WTC11 (cell line): ENCODE measurements at regions not wholly inside any gene's neighbourhood (a gene's known extent, or its start where the extent isn't known, plus 50 kb on each side); places are given as distances from the start of the nearest gene placed in this dataset.

Experiments used
- ATAC-seq: fragments of 200-7000 bp; cut with Tn5 transposase; 2 replicates; pipeline ENCODE4 v1.10.0; 2021; ENCODE audit warnings: mild to moderate bottlenecking, moderate library complexity
- CTCF ChIA-PET: fragments of 300-600 bp; sonication (Branson Sonifier 250); formaldehyde crosslinking; loops from one replicate; lab custom pipeline; 2021; ENCODE audit warnings: antibody characterized with exemption; lab: Charles Lee
- POLR2A ChIA-PET: fragments of 350-600 bp; sonication (Branson Sonifier 250); formaldehyde crosslinking; loops from one replicate; lab custom pipeline; 2021; ENCODE audit warnings: antibody characterized with exemption; lab: Charles Lee
- DNase-seq: peaks from one replicate; pipeline ENCODE4 v3.0.0; 2021; ENCODE audit warnings: low spot score
- H3K27ac Mint-ChIP-seq: 2 replicates; pipeline ENCODE4 v1.8.0; 2021; ENCODE audit warnings: mixed read lengths
- H3K27me3 Mint-ChIP-seq: 2 replicates; pipeline ENCODE4 v1.8.0; 2021; ENCODE audit warnings: low read depth, mild to moderate bottlenecking, moderate library complexity, mixed read lengths
- H3K36me3 Mint-ChIP-seq: 2 replicates; pipeline ENCODE4 v1.8.0; 2021; ENCODE audit warnings: mixed read lengths
- H3K4me1 Mint-ChIP-seq: 2 replicates; pipeline ENCODE4 v1.8.0; 2022; ENCODE audit warnings: mixed read lengths
- H3K4me3 Mint-ChIP-seq: 2 replicates; pipeline ENCODE4 v1.8.0; 2021; ENCODE audit warnings: mild to moderate bottlenecking, moderate library complexity, mixed read lengths
- H3K9me3 Mint-ChIP-seq: 2 replicates; pipeline ENCODE4 v1.8.0; 2021; ENCODE audit warnings: mixed read lengths
- NFATC4 ChIP-seq: fragments of 250-450 bp; sonication (Bioruptor Pico); IDR thresholded peaks from 2 replicates; pipeline ENCODE4 v1.9.0; 2021; ENCODE audit warnings: mild to moderate bottlenecking
- NFE2L1 ChIP-seq: sonication (generic); formaldehyde crosslinking; IDR thresholded peaks from 2 replicates; pipeline ENCODE4 v1.8.1; 2023; ENCODE audit warnings: missing genetic modification reagents
- NR1H2 ChIP-seq: sonication (generic); formaldehyde crosslinking; IDR thresholded peaks from 2 replicates; pipeline ENCODE4 v1.9.0; 2021; ENCODE audit warnings: mild to moderate bottlenecking, moderate library complexity, missing genetic modification reagents
- RORB ChIP-seq: fragments of 250-450 bp; sonication (Bioruptor Pico); IDR thresholded peaks from 2 replicates; pipeline ENCODE4 v1.9.0; 2021; ENCODE audit warnings: mild to moderate bottlenecking
- SMAD3 ChIP-seq: sonication (generic); formaldehyde crosslinking; IDR thresholded peaks from 2 replicates; pipeline ENCODE4 v1.8.0; 2022; ENCODE audit warnings: missing genetic modification reagents, mild to moderate bottlenecking, borderline replicate concordance
- SOX15 ChIP-seq: fragments of 250-450 bp; sonication (Bioruptor Pico); IDR thresholded peaks from 2 replicates; pipeline ENCODE4 v1.9.0; 2021; ENCODE audit warnings: mild to moderate bottlenecking
- SP1 ChIP-seq: sonication (generic); formaldehyde crosslinking; conservative IDR thresholded peaks from 2 replicates; pipeline ENCODE4 v1.8.1; 2022; ENCODE audit warnings: missing genetic modification reagents
- TEAD4 ChIP-seq: sonication (generic); formaldehyde crosslinking; IDR thresholded peaks from 2 replicates; pipeline ENCODE4 v1.8.0; 2022; ENCODE audit warnings: mild to moderate bottlenecking, missing genetic modification reagents
- ZNF138 ChIP-seq: sonication (generic); formaldehyde crosslinking; conservative IDR thresholded peaks from 2 replicates; pipeline ENCODE4 v1.8.1; 2022; ENCODE audit warnings: mild to moderate bottlenecking, moderate library complexity, missing genetic modification reagents
- ZNF219 ChIP-seq: sonication (generic); formaldehyde crosslinking; IDR thresholded peaks from 2 replicates; pipeline ENCODE4 v1.8.0; 2023; ENCODE audit warnings: missing genetic modification reagents, mild to moderate bottlenecking, borderline replicate concordance
- ZNF263 ChIP-seq: sonication (generic); formaldehyde crosslinking; IDR thresholded peaks from 2 replicates; pipeline ENCODE4 v1.8.1; 2022; ENCODE audit warnings: low read depth, mild to moderate bottlenecking, moderate library complexity, missing genetic modification reagents
- TF ChIP-seq, protein P1 (sequence below): sonication (generic); formaldehyde crosslinking; IDR thresholded peaks from 2 replicates; pipeline ENCODE4 v1.8.0; 2022; ENCODE audit warnings: mild to moderate bottlenecking, missing genetic modification reagents
- TF ChIP-seq, protein P2 (sequence below): sonication (generic); formaldehyde crosslinking; IDR thresholded peaks from 2 replicates; pipeline ENCODE4 v1.8.0; 2022; ENCODE audit warnings: missing genetic modification reagents
- TF ChIP-seq, protein P3 (sequence below): sonication (generic); formaldehyde crosslinking; IDR thresholded peaks from 2 replicates; pipeline ENCODE4 v1.8.0; 2022; ENCODE audit warnings: mild to moderate bottlenecking, missing genetic modification reagents
- TF ChIP-seq, protein P4 (sequence below): sonication (generic); formaldehyde crosslinking; IDR thresholded peaks from 2 replicates; pipeline ENCODE4 v1.8.1; 2022; ENCODE audit warnings: missing genetic modification reagents, borderline replicate concordance
- TF ChIP-seq, protein P5 (sequence below): fragments of 200-600 bp; IDR thresholded peaks from 2 replicates; pipeline ENCODE4 v1.8.0; 2022; ENCODE audit warnings: antibody characterized with exemption
- TF ChIP-seq, protein P6 (sequence below): fragments of 250-450 bp; sonication (Bioruptor Pico); conservative IDR thresholded peaks from 2 replicates; pipeline ENCODE4 v1.9.0; 2021; ENCODE audit warnings: mild to moderate bottlenecking
- TF ChIP-seq, protein P7 (sequence below): sonication (generic); formaldehyde crosslinking; IDR thresholded peaks from 2 replicates; pipeline ENCODE4 v1.8.1; 2023; ENCODE audit warnings: mild to moderate bottlenecking, missing genetic modification reagents
- TF ChIP-seq, protein P8 (sequence below): sonication (generic); formaldehyde crosslinking; IDR thresholded peaks from 2 replicates; pipeline ENCODE4 v1.8.1; 2023; ENCODE audit warnings: mild to moderate bottlenecking, missing genetic modification reagents, borderline replicate concordance

DNA sequence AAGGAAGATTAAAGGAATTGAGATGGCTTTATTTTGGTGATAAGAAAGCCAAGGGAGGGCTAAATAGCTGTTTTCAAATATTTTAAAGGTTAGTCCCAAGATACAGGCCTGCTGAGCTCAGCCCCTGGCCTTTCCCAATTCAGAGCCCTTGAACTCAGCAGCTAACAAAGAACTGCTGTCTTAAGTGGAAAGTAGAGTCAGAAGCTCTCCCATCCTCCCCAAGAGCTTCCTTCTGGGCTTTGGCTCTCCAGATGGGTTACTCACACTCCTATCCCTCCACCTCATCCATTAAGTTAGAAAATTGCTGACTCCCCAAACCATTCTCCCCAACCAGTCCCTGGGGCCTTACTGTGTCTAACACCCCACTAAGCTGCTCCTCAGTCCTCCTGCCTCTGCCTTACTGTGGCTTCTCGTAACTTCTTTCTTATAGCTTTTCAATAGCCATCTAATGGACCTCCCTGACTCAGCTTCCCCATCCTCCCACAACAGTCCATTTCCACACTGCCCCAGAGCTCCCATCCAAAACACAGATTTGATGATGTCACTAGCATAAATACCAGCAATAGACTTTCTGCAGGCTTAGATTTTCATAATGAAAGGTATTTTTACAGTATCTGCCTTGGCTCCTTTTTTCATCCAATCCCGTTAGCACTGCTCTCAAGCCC is 239.1 kb downstream of the ENC1 start (continued):
- TF ChIP-seq ZNF219 (CRISPR knock-in tag) (no peak), SOX15 (CRISPR knock-in tag) (no peak), SP1 (no peak)
- TF ChIP-seq, protein P1, sequence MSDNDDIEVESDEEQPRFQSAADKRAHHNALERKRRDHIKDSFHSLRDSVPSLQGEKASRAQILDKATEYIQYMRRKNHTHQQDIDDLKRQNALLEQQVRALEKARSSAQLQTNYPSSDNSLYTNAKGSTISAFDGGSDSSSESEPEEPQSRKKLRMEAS = no peak
- TF ChIP-seq, protein P2, sequence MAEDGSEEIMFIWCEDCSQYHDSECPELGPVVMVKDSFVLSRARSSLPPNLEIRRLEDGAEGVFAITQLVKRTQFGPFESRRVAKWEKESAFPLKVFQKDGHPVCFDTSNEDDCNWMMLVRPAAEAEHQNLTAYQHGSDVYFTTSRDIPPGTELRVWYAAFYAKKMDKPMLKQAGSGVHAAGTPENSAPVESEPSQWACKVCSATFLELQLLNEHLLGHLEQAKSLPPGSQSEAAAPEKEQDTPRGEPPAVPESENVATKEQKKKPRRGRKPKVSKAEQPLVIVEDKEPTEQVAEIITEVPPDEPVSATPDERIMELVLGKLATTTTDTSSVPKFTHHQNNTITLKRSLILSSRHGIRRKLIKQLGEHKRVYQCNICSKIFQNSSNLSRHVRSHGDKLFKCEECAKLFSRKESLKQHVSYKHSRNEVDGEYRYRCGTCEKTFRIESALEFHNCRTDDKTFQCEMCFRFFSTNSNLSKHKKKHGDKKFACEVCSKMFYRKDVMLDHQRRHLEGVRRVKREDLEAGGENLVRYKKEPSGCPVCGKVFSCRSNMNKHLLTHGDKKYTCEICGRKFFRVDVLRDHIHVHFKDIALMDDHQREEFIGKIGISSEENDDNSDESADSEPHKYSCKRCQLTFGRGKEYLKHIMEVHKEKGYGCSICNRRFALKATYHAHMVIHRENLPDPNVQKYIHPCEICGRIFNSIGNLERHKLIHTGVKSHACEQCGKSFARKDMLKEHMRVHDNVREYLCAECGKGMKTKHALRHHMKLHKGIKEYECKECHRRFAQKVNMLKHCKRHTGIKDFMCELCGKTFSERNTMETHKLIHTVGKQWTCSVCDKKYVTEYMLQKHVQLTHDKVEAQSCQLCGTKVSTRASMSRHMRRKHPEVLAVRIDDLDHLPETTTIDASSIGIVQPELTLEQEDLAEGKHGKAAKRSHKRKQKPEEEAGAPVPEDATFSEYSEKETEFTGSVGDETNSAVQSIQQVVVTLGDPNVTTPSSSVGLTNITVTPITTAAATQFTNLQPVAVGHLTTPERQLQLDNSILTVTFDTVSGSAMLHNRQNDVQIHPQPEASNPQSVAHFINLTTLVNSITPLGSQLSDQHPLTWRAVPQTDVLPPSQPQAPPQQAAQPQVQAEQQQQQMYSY (CRISPR knock-in tag) = no peak
- TF ChIP-seq, protein P3, sequence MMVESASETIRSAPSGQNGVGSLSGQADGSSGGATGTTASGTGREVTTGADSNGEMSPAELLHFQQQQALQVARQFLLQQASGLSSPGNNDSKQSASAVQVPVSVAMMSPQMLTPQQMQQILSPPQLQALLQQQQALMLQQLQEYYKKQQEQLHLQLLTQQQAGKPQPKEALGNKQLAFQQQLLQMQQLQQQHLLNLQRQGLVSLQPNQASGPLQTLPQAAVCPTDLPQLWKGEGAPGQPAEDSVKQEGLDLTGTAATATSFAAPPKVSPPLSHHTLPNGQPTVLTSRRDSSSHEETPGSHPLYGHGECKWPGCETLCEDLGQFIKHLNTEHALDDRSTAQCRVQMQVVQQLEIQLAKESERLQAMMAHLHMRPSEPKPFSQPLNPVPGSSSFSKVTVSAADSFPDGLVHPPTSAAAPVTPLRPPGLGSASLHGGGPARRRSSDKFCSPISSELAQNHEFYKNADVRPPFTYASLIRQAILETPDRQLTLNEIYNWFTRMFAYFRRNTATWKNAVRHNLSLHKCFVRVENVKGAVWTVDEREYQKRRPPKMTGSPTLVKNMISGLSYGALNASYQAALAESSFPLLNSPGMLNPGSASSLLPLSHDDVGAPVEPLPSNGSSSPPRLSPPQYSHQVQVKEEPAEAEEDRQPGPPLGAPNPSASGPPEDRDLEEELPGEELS = no peak
- TF ChIP-seq, protein P4, sequence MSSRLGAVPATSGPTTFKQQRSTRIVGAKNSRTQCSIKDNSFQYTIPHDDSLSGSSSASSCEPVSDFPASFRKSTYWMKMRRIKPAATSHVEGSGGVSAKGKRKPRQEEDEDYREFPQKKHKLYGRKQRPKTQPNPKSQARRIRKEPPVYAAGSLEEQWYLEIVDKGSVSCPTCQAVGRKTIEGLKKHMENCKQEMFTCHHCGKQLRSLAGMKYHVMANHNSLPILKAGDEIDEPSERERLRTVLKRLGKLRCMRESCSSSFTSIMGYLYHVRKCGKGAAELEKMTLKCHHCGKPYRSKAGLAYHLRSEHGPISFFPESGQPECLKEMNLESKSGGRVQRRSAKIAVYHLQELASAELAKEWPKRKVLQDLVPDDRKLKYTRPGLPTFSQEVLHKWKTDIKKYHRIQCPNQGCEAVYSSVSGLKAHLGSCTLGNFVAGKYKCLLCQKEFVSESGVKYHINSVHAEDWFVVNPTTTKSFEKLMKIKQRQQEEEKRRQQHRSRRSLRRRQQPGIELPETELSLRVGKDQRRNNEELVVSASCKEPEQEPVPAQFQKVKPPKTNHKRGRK = no peak

DNA sequence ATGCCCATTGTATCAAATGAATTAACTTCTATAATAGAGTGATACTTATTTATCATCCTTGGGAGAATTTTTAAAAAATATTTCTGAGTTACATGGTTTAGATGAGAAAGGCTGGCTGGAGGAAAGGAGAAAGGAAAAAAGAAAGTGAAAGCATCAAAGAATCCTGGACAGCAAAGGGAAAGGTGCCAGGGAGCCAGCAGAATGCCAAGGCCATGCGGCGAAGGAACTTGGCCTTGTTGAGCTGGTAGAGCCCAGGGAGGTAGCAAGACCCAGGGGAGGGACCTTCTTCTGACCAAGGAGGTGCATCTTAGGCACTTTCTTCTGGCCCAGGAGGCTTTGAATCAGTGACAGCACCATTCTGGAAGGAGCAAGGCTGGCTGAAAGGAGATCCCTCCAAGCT is 240.5 kb downstream of the ENC1 start:
- DNase-seq (no peak), ATAC-seq (no peak)
- Mint-ChIP-seq H3K4me3 (no peak overlapping the region), H3K27ac (no peak overlapping the region), H3K4me1 (peaks cover 14% of the 10 kb centered on the region), H3K27me3 (peaks cover 30% of the 10 kb centered on the region), H3K36me3 (0 out of 2 replicates have a peak, but pooled peaks cover 3% of the 10 kb centered on the region), H3K9me3 (peaks cover 9% of the 10 kb centered on the region)
- ChIA-PET CTCF (no interaction called here), POLR2A (no interaction called here)
- TF ChIP-seq SMAD3 (CRISPR knock-in tag) (no peak), NFATC4 (CRISPR knock-in tag) (no peak), ZNF138 (no peak), TEAD4 (no peak), NFE2L1 (CRISPR knock-in tag) (no peak), RORB (CRISPR knock-in tag) (no peak), ZNF263 (CRISPR knock-in tag) (no peak), NR1H2 (no peak)
- TF ChIP-seq, protein P5, sequence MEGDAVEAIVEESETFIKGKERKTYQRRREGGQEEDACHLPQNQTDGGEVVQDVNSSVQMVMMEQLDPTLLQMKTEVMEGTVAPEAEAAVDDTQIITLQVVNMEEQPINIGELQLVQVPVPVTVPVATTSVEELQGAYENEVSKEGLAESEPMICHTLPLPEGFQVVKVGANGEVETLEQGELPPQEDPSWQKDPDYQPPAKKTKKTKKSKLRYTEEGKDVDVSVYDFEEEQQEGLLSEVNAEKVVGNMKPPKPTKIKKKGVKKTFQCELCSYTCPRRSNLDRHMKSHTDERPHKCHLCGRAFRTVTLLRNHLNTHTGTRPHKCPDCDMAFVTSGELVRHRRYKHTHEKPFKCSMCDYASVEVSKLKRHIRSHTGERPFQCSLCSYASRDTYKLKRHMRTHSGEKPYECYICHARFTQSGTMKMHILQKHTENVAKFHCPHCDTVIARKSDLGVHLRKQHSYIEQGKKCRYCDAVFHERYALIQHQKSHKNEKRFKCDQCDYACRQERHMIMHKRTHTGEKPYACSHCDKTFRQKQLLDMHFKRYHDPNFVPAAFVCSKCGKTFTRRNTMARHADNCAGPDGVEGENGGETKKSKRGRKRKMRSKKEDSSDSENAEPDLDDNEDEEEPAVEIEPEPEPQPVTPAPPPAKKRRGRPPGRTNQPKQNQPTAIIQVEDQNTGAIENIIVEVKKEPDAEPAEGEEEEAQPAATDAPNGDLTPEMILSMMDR = no peak
- TF ChIP-seq, protein P6, sequence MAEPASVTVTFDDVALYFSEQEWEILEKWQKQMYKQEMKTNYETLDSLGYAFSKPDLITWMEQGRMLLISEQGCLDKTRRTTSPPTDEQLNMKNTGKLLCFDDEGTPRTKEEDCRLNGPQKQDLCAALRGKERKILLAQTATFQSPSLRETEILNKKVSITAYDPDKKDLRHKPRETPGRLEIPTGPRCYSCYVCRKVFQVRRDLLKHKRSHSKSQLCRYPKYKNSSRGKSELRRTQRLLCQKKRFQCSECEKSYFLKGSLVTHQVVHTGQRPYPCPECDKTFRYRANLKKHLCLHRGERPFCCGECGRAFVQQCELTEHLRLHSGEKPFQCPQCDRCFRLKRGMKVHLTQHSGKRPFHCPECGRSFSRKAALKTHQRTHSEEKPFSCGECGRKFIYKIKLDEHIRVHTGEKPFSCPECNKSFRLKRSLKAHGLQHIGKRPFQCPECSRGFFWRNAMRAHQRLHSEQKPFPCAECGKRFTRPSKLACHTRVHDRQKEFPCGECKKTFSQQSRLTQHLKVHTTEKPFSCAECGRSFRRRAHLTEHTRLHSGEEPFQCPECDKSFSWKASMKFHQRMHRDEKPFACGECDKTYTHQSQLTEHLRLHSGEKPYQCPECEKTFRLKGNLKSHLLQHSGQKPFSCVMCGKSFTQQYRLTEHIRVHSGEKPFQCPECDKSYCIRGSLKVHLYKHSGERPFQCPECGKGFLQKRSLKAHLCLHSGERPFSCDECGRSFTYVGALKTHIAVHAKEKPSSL (CRISPR knock-in tag) = no peak
- TF ChIP-seq, protein P7, sequence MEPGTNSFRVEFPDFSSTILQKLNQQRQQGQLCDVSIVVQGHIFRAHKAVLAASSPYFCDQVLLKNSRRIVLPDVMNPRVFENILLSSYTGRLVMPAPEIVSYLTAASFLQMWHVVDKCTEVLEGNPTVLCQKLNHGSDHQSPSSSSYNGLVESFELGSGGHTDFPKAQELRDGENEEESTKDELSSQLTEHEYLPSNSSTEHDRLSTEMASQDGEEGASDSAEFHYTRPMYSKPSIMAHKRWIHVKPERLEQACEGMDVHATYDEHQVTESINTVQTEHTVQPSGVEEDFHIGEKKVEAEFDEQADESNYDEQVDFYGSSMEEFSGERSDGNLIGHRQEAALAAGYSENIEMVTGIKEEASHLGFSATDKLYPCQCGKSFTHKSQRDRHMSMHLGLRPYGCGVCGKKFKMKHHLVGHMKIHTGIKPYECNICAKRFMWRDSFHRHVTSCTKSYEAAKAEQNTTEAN (CRISPR knock-in tag) = no peak
- TF ChIP-seq, protein P1 = no peak
- TF ChIP-seq, protein P8, sequence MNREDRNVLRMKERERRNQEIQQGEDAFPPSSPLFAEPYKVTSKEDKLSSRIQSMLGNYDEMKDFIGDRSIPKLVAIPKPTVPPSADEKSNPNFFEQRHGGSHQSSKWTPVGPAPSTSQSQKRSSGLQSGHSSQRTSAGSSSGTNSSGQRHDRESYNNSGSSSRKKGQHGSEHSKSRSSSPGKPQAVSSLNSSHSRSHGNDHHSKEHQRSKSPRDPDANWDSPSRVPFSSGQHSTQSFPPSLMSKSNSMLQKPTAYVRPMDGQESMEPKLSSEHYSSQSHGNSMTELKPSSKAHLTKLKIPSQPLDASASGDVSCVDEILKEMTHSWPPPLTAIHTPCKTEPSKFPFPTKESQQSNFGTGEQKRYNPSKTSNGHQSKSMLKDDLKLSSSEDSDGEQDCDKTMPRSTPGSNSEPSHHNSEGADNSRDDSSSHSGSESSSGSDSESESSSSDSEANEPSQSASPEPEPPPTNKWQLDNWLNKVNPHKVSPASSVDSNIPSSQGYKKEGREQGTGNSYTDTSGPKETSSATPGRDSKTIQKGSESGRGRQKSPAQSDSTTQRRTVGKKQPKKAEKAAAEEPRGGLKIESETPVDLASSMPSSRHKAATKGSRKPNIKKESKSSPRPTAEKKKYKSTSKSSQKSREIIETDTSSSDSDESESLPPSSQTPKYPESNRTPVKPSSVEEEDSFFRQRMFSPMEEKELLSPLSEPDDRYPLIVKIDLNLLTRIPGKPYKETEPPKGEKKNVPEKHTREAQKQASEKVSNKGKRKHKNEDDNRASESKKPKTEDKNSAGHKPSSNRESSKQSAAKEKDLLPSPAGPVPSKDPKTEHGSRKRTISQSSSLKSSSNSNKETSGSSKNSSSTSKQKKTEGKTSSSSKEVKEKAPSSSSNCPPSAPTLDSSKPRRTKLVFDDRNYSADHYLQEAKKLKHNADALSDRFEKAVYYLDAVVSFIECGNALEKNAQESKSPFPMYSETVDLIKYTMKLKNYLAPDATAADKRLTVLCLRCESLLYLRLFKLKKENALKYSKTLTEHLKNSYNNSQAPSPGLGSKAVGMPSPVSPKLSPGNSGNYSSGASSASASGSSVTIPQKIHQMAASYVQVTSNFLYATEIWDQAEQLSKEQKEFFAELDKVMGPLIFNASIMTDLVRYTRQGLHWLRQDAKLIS (CRISPR knock-in tag) = no peak
